Stomach (tissue), 4 donors: ENCODE measurements at regions not wholly inside any gene's neighbourhood (a gene's known extent, or its start where the extent isn't known, plus 50 kb on each side); places are given as distances from the start of the nearest gene placed in this dataset.

Experiments used
- EP300 ChIP-seq: sonication (generic); formaldehyde crosslinking; IDR thresholded peaks from one replicate; pipeline ENCODE4 v1.6.1; 2017; ENCODE audit warnings: antibody characterized with exemption
- POLR2A ChIP-seq, 4 donors: fragments of 450-650 bp; IDR thresholded peaks; one replicate each; pipeline ENCODE4 v1.6.1; 2016; ENCODE audit warnings: antibody characterized with exemption in 4 of 4, control low read depth in 2 of 4, mild to moderate bottlenecking in 1 of 4, moderate library complexity in 1 of 4

GRCh38 chr2:117019357-117019756 is 795.1 kb upstream of the DDX18 start:
- TF ChIP-seq POLR2A (IDR thresholded peaks at IDR 0.05) = no peak
- no peak for TF ChIP-seq EP300
